Chondrocyte (in vitro differentiated cells): ENCODE measurements at regions not wholly inside any gene's neighbourhood (a gene's known extent, or its start where the extent isn't known, plus 50 kb on each side); places are given as distances from the start of the nearest gene placed in this dataset.

Experiments
- DNase-seq: peaks from one replicate; pipeline ENCODE4 v3.0.0; 2021; ENCODE audit warnings: mixed read lengths, low spot score
- H3K27ac Mint-ChIP-seq: one replicate; pipeline ENCODE4 v1.8.0; 2021; ENCODE audit warnings: mild to moderate bottlenecking, moderate library complexity, mixed read lengths; ENCODE audit not compliant: unreplicated experiment
- H3K27me3 Mint-ChIP-seq: 2 replicates; pipeline ENCODE4 v1.8.0; 2021; ENCODE audit warnings: low read depth, mixed read lengths
- H3K36me3 Mint-ChIP-seq: 2 replicates; pipeline ENCODE4 v1.8.0; 2021; ENCODE audit warnings: low read depth, mixed read lengths
- H3K4me1 Mint-ChIP-seq: 2 replicates; pipeline ENCODE4 v1.8.0; 2021; ENCODE audit warnings: low read depth, mild to moderate bottlenecking, mixed read lengths
- H3K4me3 Mint-ChIP-seq: one replicate; pipeline ENCODE4 v1.8.0; 2021; ENCODE audit warnings: mild to moderate bottlenecking, moderate library complexity, mixed read lengths; ENCODE audit not compliant: unreplicated experiment
- H3K9me3 Mint-ChIP-seq: 2 replicates; pipeline ENCODE4 v1.8.0; 2021; ENCODE audit warnings: low read depth, mixed read lengths
- CTCF ChIP-seq: fragments of 200-600 bp; sonication (generic); IDR thresholded peaks from 2 replicates; pipeline ENCODE4 v1.5.0; 2021; ENCODE audit warnings: antibody characterized with exemption, mild to moderate bottlenecking, moderate library complexity

- Mint-ChIP-seq H3K27me3 (peaks cover 24% of the 10 kb centered on the region), H3K4me3 (no peak overlapping the region), H3K9me3 (no peaks in the 10 kb centered on the region), H3K36me3 (no peaks in the 10 kb centered on the region), H3K27ac (no peak overlapping the region), H3K4me1 (peaks cover 7% of the 10 kb centered on the region)
- no peak for DNase-seq
- TF ChIP-seq CTCF = no peak
These were observed 200.7 kb upstream of the POU3F1 start for GRCh38 chr1:38246955-38247952.

GRCh38 chr1:38244218-38244845 is 197.7 kb upstream of the POU3F1 start:
- H3K4me3 Mint-ChIP-seq = no peak overlapping the region
- no peaks in the 10 kb centered on the region for H3K36me3 Mint-ChIP-seq
- TF ChIP-seq CTCF = no peak
- H3K27me3 Mint-ChIP-seq = peaks cover 7% of the 10 kb centered on the region
- no peak for DNase-seq
- no peaks in the 10 kb centered on the region for H3K9me3 Mint-ChIP-seq
- peaks cover 7% of the 10 kb centered on the region for H3K4me1 Mint-ChIP-seq
- no peak overlapping the region for H3K27ac Mint-ChIP-seq

- Mint-ChIP-seq H3K4me3 (no peak overlapping the region), H3K36me3 (no peaks in the 10 kb centered on the region), H3K27me3 (no peaks in the 10 kb centered on the region), H3K27ac (no peak overlapping the region), H3K9me3 (no peaks in the 10 kb centered on the region), H3K4me1 (peaks cover 7% of the 10 kb centered on the region)
- no peak for TF ChIP-seq CTCF
- no peak for DNase-seq
These were observed 196.5 kb upstream of the POU3F1 start for GRCh38 chr1:38243106-38243505.

- no peaks in the 10 kb centered on the region for H3K27me3 Mint-ChIP-seq
- H3K4me3 Mint-ChIP-seq = no peak overlapping the region
- H3K4me1 Mint-ChIP-seq = peaks cover 7% of the 10 kb centered on the region
- no peak for TF ChIP-seq CTCF
- H3K36me3 Mint-ChIP-seq = no peaks in the 10 kb centered on the region
- DNase-seq = no peak
- H3K9me3 Mint-ChIP-seq = no peaks in the 10 kb centered on the region
- H3K27ac Mint-ChIP-seq = no peak overlapping the region
These were observed 195.9 kb upstream of the POU3F1 start for GRCh38 chr1:38242506-38242905.

- Mint-ChIP-seq H3K4me1 (peaks cover 3% of the 10 kb centered on the region), H3K27me3 (no peaks in the 10 kb centered on the region), H3K4me3 (no peak overlapping the region), H3K9me3 (no peaks in the 10 kb centered on the region), H3K36me3 (no peaks in the 10 kb centered on the region), H3K27ac (no peak overlapping the region)
- no peak for TF ChIP-seq CTCF
- no peak for DNase-seq
These were observed 195.2 kb upstream of the POU3F1 start for GRCh38 chr1:38241594-38242334.
